GM13977 (cell line): ENCODE measurements at regions not wholly inside any gene's neighbourhood (a gene's known extent, or its start where the extent isn't known, plus 50 kb on each side); places are given as distances from the start of the nearest gene placed in this dataset.
A peak's percentile ranks its signal among the peaks of the same experiment; 100 is the strongest.

Experiments
- DNase-seq: peaks from one replicate; pipeline ENCODE4 v3.0.0; 2012; ENCODE audit warnings: low spot score
- CTCF ChIP-seq: IDR thresholded peaks from 2 replicates; pipeline ENCODE4 v1.5.1; 2012; ENCODE audit warnings: mild to moderate bottlenecking, control low read depth; ENCODE audit not compliant: insufficient read depth; ENCODE audit errors: extremely low read depth, missing control alignments
- in situ Hi-C: fragments of 300-500 bp; cut with MboI; formaldehyde crosslinking; loops from one replicate; pipeline ENCODE4 v1.12.0; 2022; ENCODE audit warnings: low sequenced_read_pairs, low pct_unique_long_range_greater_than_20kb, mixed read lengths, inconsistent platforms; ENCODE audit not compliant: unreplicated experiment

GRCh38 chr12:124100572-124101178 is 127.7 kb downstream of the ZNF664 start:
- TF ChIP-seq CTCF = no peak
- in situ Hi-C loops = no loop called here
- DNase-seq = no peak

- in situ Hi-C loops = no loop called here
- TF ChIP-seq CTCF = no peak
- DNase-seq = no peak
Measured at GRCh38 chr12:124105546-124105945, 132.5 kb downstream of the ZNF664 start.

GRCh38 chr12:124107351-124107750 is 134.3 kb downstream of the ZNF664 start:
- in situ Hi-C loops = no loop called here
- TF ChIP-seq CTCF = no peak
- no peak for DNase-seq

GRCh38 chr12:124109760-124110159 is 136.7 kb downstream of the ZNF664 start:
- peak; percentile 58 for DNase-seq
- no peak for TF ChIP-seq CTCF
- in situ Hi-C loops = no loop called here

- DNase-seq = no peak
- in situ Hi-C loops = no loop called here
- TF ChIP-seq CTCF = no peak
Measured at GRCh38 chr12:124110372-124110883, 137.4 kb downstream of the ZNF664 start.

GRCh38 chr12:124111006-124111405 is 138.0 kb downstream of the ZNF664 start:
- in situ Hi-C loops = no loop called here
- TF ChIP-seq CTCF = no peak
- no peak for DNase-seq

- DNase-seq = no peak
- in situ Hi-C loops = no loop called here
- TF ChIP-seq CTCF = no peak
Measured at GRCh38 chr12:124114316-124114715, 141.3 kb downstream of the ZNF664 start.
